ENCODE measurements at regions not wholly inside any gene's neighbourhood (a gene's known extent, or its start where the extent isn't known, plus 50 kb on each side); places are given as distances from the start of the nearest gene placed in this dataset.

- TF ChIP-seq CTCF (IDR thresholded peaks at IDR 0.05): no peak
- no peak for TF ChIP-seq POLR2A (IDR thresholded peaks at IDR 0.05)
Observed at GRCh38 chr3:178369006-178369405, 167.2 kb upstream of the KCNMB2 start.
